Activated B cell treated with CpG ODN at 0.5 μM for 24 hours (primary cell): ENCODE measurements at regions not wholly inside any gene's neighbourhood (a gene's known extent, or its start where the extent isn't known, plus 50 kb on each side); places are given as distances from the start of the nearest gene placed in this dataset.

Experiments
- ATAC-seq: fragments of 200-7000 bp; cut with Tn5 transposase; one replicate; pipeline ENCODE4 v1.10.0; 2021; ENCODE audit warnings: low read depth, mild to moderate bottlenecking, moderate library complexity
- CTCF ChIA-PET: fragments of 350-600 bp; sonication (Branson Sonifier 250); formaldehyde crosslinking; loops from one replicate; lab custom pipeline; 2021; ENCODE audit warnings: antibody characterized with exemption; lab: Charles Lee
- POLR2A ChIA-PET: fragments of 350-600 bp; sonication (Branson Sonifier 250); formaldehyde crosslinking; loops from one replicate; lab custom pipeline; 2021; ENCODE audit warnings: antibody characterized with exemption; lab: Charles Lee
- DNase-seq: peaks from one replicate; pipeline ENCODE4 v3.0.0; 2022
- H3K27ac Mint-ChIP-seq: one replicate; pipeline ENCODE4 v1.8.0; 2020; ENCODE audit warnings: mixed read lengths
- H3K27me3 Mint-ChIP-seq: one replicate; pipeline ENCODE4 v1.8.0; 2021; ENCODE audit warnings: mixed read lengths
- H3K36me3 Mint-ChIP-seq: one replicate; pipeline ENCODE4 v1.8.0; 2021; ENCODE audit warnings: low read depth, mixed read lengths
- H3K4me1 Mint-ChIP-seq: one replicate; pipeline ENCODE4 v1.8.0; 2021; ENCODE audit warnings: mixed read lengths
- H3K4me3 Mint-ChIP-seq: one replicate; pipeline ENCODE4 v1.8.0; 2020; ENCODE audit warnings: mild to moderate bottlenecking, mixed read lengths
- H3K9me3 Mint-ChIP-seq: one replicate; pipeline ENCODE4 v1.8.0; 2020; ENCODE audit warnings: mixed read lengths
- CTCF ChIP-seq: fragments of 200-600 bp; IDR thresholded peaks from one replicate; pipeline ENCODE4 v1.8.0; 2022; ENCODE audit warnings: antibody characterized with exemption, mild to moderate bottlenecking
- intact Hi-C: fragments of 100-400 bp; cut with micrococcal nuclease; formaldehyde crosslinking; loops from one replicate; pipeline ENCODE4 v1.15.1; 2024

GRCh38 chr6:15862810-15863209, 200.0 kb upstream of the DTNBP1 start:
- ATAC-seq (no peak), DNase-seq (no peak)
- no peak overlapping the region for H3K4me3 Mint-ChIP-seq
- no peaks in the 10 kb centered on the region for H3K4me1 Mint-ChIP-seq
- TF ChIP-seq CTCF: no peak
- H3K27ac Mint-ChIP-seq: no peak overlapping the region
- ChIA-PET CTCF (no interaction called here), POLR2A (no interaction called here)
- intact Hi-C loops: no loop called here
- no peaks in the 10 kb centered on the region for H3K36me3 Mint-ChIP-seq
- H3K9me3 Mint-ChIP-seq: no peaks in the 10 kb centered on the region
- H3K27me3 Mint-ChIP-seq: no peaks in the 10 kb centered on the region

- ChIA-PET CTCF (no interaction called here), POLR2A (no interaction called here)
- TF ChIP-seq CTCF: no peak
- DNase-seq: no peak
- Mint-ChIP-seq H3K4me3 (no peak overlapping the region), H3K36me3 (no peaks in the 10 kb centered on the region), H3K4me1 (no peaks in the 10 kb centered on the region), H3K27ac (no peak overlapping the region), H3K9me3 (no peaks in the 10 kb centered on the region), H3K27me3 (no peaks in the 10 kb centered on the region)
- intact Hi-C loops: no loop called here
- ATAC-seq: no peak
Observed at GRCh38 chr6:15861486-15861885, 198.7 kb upstream of the DTNBP1 start.

- DNase-seq (no peak), ATAC-seq (no peak)
- TF ChIP-seq CTCF: no peak
- H3K4me3 Mint-ChIP-seq: no peak overlapping the region
- ChIA-PET CTCF (no interaction called here), POLR2A (interaction anchor here (0.8 kb wide), 1 partner anchor 274 kb away, joined by 3 read pairs; the partner anchor contains the start of gene MYLIP)
- H3K27me3 Mint-ChIP-seq: peaks cover 1% of the 10 kb centered on the region
- H3K4me1 Mint-ChIP-seq: no peaks in the 10 kb centered on the region
- H3K9me3 Mint-ChIP-seq: no peaks in the 10 kb centered on the region
- H3K36me3 Mint-ChIP-seq: no peaks in the 10 kb centered on the region
- H3K27ac Mint-ChIP-seq: no peak overlapping the region
- intact Hi-C loops: no loop called here
Observed at GRCh38 chr6:15854826-15855710, 192.2 kb upstream of the DTNBP1 start.

- intact Hi-C loops: no loop called here
- Mint-ChIP-seq H3K27ac (no peak overlapping the region), H3K9me3 (no peaks in the 10 kb centered on the region), H3K27me3 (peaks cover 2% of the 10 kb centered on the region), H3K36me3 (no peaks in the 10 kb centered on the region), H3K4me3 (no peak overlapping the region), H3K4me1 (no peaks in the 10 kb centered on the region)
- ChIA-PET POLR2A (interaction anchor here (0.8 kb wide), 1 partner anchor 274 kb away, joined by 3 read pairs; the partner anchor contains the start of gene MYLIP), CTCF (no interaction called here)
- no peak for ATAC-seq
- no peak for DNase-seq
- TF ChIP-seq CTCF: no peak
Observed at GRCh38 chr6:15854378-15854777, 191.6 kb upstream of the DTNBP1 start.

GRCh38 chr6:15853259-15853658, 190.4 kb upstream of the DTNBP1 start:
- intact Hi-C loops: no loop called here
- H3K4me1 Mint-ChIP-seq: no peaks in the 10 kb centered on the region
- H3K36me3 Mint-ChIP-seq: no peaks in the 10 kb centered on the region
- ChIA-PET CTCF (no interaction called here), POLR2A (no interaction called here)
- no peak overlapping the region for H3K4me3 Mint-ChIP-seq
- no peak for TF ChIP-seq CTCF
- H3K9me3 Mint-ChIP-seq: no peaks in the 10 kb centered on the region
- no peak for DNase-seq
- H3K27ac Mint-ChIP-seq: no peak overlapping the region
- peaks cover 2% of the 10 kb centered on the region for H3K27me3 Mint-ChIP-seq
- ATAC-seq: no peak
